Breast epithelium (tissue), 4 donors: ENCODE measurements at regions not wholly inside any gene's neighbourhood (a gene's known extent, or its start where the extent isn't known, plus 50 kb on each side); places are given as distances from the start of the nearest gene placed in this dataset.

Source experiments
- DNase-seq, 2 donors: peaks; one replicate each; pipeline ENCODE4 v3.0.0-alpha.2; 2019; ENCODE audit warnings: low spot score in 2 of 2
- H3K27ac ChIP-seq, 2 donors: fragments of 200-600 bp; sonication (generic) in 1 of 2; one replicate each; pipeline ENCODE4 v1.5.1; 2016 to 2019; ENCODE audit warnings: mild to moderate bottlenecking in 1 of 2
- H3K27me3 ChIP-seq, 2 donors: fragments of 200-600 bp; sonication (generic) in 1 of 2; one replicate each; pipeline versions ENCODE4 v1.5.1 to v1.6.0; 2017 to 2019; ENCODE audit warnings: control low read depth in 1 of 2, mild to moderate bottlenecking in 1 of 2
- H3K36me3 ChIP-seq: fragments of 200-600 bp; one replicate; pipeline ENCODE4 v1.5.1; 2019
- H3K4me1 ChIP-seq, 2 donors: fragments of 200-600 bp; sonication (generic); one replicate each; pipeline ENCODE4 v1.5.1; 2016 to 2019; ENCODE audit warnings: control low read depth in 1 of 2
- H3K4me3 ChIP-seq, 3 donors: fragments of 200-600 bp; sonication (generic); 1 replicate in 2 of 3; 2 replicates in 1 of 3; pipeline ENCODE4 v1.5.1; 2016 to 2019; ENCODE audit warnings: mild to moderate bottlenecking in 3 of 3, moderate library complexity in 2 of 3
- H3K9me3 ChIP-seq, 2 donors: fragments of 200-600 bp; sonication (generic) in 1 of 2; one replicate each; pipeline ENCODE4 v1.5.1; 2016 to 2019; ENCODE audit warnings: control low read depth in 1 of 2
- CTCF ChIP-seq, 3 donors: fragments of 450-650 bp; IDR thresholded peaks; one replicate each; pipeline ENCODE4 v1.5.1; 2016 to 2017; ENCODE audit warnings: antibody characterized with exemption in 3 of 3, mild to moderate bottlenecking in 3 of 3, moderate library complexity in 3 of 3
- POLR2A ChIP-seq: fragments of 450-650 bp; IDR thresholded peaks from one replicate; pipeline ENCODE4 v1.6.1; 2016; ENCODE audit warnings: antibody characterized with exemption, mild to moderate bottlenecking, moderate library complexity
- POLR2AphosphoS5 ChIP-seq, 3 donors: sonication (generic); formaldehyde crosslinking; IDR thresholded peaks; one replicate each; pipeline ENCODE4 v1.6.1; 2017; ENCODE audit warnings: antibody characterized with exemption in 3 of 3
- intact Hi-C: fragments of 100-400 bp; cut with DNase I; formaldehyde crosslinking; loops from one replicate; pipeline ENCODE4 v1.15.1; 2023; ENCODE audit warnings: low total_unique reads

GRCh38 chr13:86878781-86879180 lies 792.4 kb upstream of the SLITRK5 start:
- no peaks in the 10 kb centered on the region for H3K4me1 ChIP-seq
- DNase-seq: no peak
- no peak for TF ChIP-seq CTCF (IDR thresholded peaks at IDR 0.05)
- TF ChIP-seq POLR2A: no peak
- no peak for TF ChIP-seq POLR2AphosphoS5 (IDR thresholded peaks at IDR 0.05)
- no peak overlapping the region for H3K27ac ChIP-seq
- H3K36me3 ChIP-seq: no peaks in the 10 kb centered on the region
- no peak overlapping the region for H3K4me3 ChIP-seq
- no peaks in the 10 kb centered on the region for H3K9me3 ChIP-seq
- intact Hi-C loops: no loop called here
- H3K27me3 ChIP-seq: no peaks in the 10 kb centered on the region

- intact Hi-C loops: no loop called here
- no peaks in the 10 kb centered on the region for H3K36me3 ChIP-seq
- TF ChIP-seq CTCF (IDR thresholded peaks at IDR 0.05) (no peak), POLR2A (no peak), POLR2AphosphoS5 (IDR thresholded peaks at IDR 0.05) (no peak)
- H3K27me3 ChIP-seq: no peaks in the 10 kb centered on the region
- H3K4me1 ChIP-seq: no peaks in the 10 kb centered on the region
- H3K4me3 ChIP-seq: no peak overlapping the region
- no peaks in the 10 kb centered on the region for H3K9me3 ChIP-seq
- no peak overlapping the region for H3K27ac ChIP-seq
- DNase-seq: no peak
Measured at GRCh38 chr13:86881390-86881789, 789.8 kb upstream of the SLITRK5 start.

DNA sequence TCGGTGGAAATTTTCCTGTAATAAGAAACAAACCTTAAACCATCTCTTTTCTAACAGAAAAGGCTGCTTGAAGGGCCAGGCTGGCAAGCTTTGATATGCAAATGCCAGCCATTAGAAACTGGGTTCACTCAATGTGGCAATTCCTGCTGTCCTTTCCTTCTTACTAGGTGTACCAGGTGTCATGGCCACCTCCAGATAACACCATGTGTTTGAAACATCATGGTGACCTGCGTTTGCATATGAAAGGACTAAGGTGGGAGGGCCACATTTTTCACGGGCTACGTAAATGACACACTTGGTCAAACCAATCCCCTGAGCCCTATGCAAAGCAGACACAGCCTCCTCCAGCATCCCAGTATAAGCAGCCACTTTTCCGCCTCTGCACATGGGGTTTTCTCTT lies 789.1 kb upstream of the SLITRK5 start:
- no peak for DNase-seq
- no peak overlapping the region for H3K4me3 ChIP-seq
- TF ChIP-seq CTCF (IDR thresholded peaks at IDR 0.05) (no peak), POLR2AphosphoS5 (IDR thresholded peaks at IDR 0.05) (no peak), POLR2A (no peak)
- H3K27ac ChIP-seq: no peak overlapping the region
- no peaks in the 10 kb centered on the region for H3K36me3 ChIP-seq
- H3K9me3 ChIP-seq: no peaks in the 10 kb centered on the region
- H3K4me1 ChIP-seq: no peaks in the 10 kb centered on the region
- no peaks in the 10 kb centered on the region for H3K27me3 ChIP-seq
- intact Hi-C loops: no loop called here

DNA sequence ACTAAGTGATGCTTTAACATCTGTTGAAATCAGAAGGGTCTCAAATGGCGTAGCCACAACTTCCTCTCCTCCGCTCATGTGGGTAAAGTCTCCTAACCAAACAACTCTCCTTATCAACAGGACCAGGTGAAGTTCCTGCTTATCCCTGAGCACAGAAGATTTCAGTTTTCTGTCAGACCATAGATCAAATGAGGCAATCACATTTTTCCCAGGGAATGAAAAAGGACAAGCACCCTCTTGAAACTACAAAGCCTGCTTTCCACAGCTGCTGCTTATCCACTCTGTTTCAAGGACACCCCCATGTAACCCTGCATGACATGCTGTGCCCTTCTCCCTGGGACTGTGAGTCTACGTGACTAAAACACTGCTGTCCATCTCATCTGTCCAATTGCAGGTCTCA lies 788.3 kb upstream of the SLITRK5 start:
- Histone ChIP-seq H3K9me3 (no peaks in the 10 kb centered on the region), H3K4me1 (no peaks in the 10 kb centered on the region), H3K27ac (no peak overlapping the region), H3K36me3 (no peaks in the 10 kb centered on the region), H3K4me3 (no peak overlapping the region), H3K27me3 (no peaks in the 10 kb centered on the region)
- TF ChIP-seq CTCF (IDR thresholded peaks at IDR 0.05) (no peak), POLR2A (no peak), POLR2AphosphoS5 (IDR thresholded peaks at IDR 0.05) (no peak)
- intact Hi-C loops: no loop called here
- DNase-seq: no peak

GRCh38 chr13:86892330-86892729 lies 778.8 kb upstream of the SLITRK5 start:
- H3K4me1 ChIP-seq: no peaks in the 10 kb centered on the region
- DNase-seq: no peak
- H3K9me3 ChIP-seq: no peaks in the 10 kb centered on the region
- H3K27me3 ChIP-seq: no peaks in the 10 kb centered on the region
- H3K27ac ChIP-seq: no peak overlapping the region
- TF ChIP-seq CTCF (IDR thresholded peaks at IDR 0.05) (no peak), POLR2A (no peak), POLR2AphosphoS5 (IDR thresholded peaks at IDR 0.05) (no peak)
- no peaks in the 10 kb centered on the region for H3K36me3 ChIP-seq
- intact Hi-C loops: no loop called here
- H3K4me3 ChIP-seq: no peak overlapping the region
